A549 (cell line): ENCODE measurements at regions not wholly inside any gene's neighbourhood (a gene's known extent, or its start where the extent isn't known, plus 50 kb on each side); places are given as distances from the start of the nearest gene placed in this dataset.

Experiments
- ATAC-seq, 2 experiments: fragments of 200-7000 bp in 1 of 2; fragments of >200 bp in 1 of 2; cut with Nextera tagmentation in 1 of 2; cut with Tn5 transposase in 1 of 2; 3 replicates each; pipeline versions ENCODE4 v1.8.0 to v1.9.1; 2018 to 2020; ENCODE audit warnings: mild to moderate bottlenecking in 1 of 2, moderate library complexity in 1 of 2
- CTCF ChIA-PET: fragments of 300-600 bp; sonication (Branson Sonifier 250); formaldehyde crosslinking; extraction: SDS; loops from one replicate; lab custom pipeline; 2021; ENCODE audit warnings: antibody characterized with exemption, inconsistent platforms; lab: Yijun Ruan, JAX
- POLR2A ChIA-PET: fragments of 350-600 bp; formaldehyde crosslinking; extraction: SDS; loops from one replicate; lab custom pipeline; 2021; ENCODE audit warnings: antibody characterized with exemption, inconsistent platforms; lab: Yijun Ruan, JAX
- DNase-seq, 2 experiments: peaks; one replicate each; pipeline versions ENCODE4 v3.0.0 to v3.0.0-alpha.2; 2011 to 2016; ENCODE audit warnings: low read depth in 1 of 2, low spot score in 1 of 2
- FAIRE-seq: peaks from 2 replicates; lab custom pipeline; 2011; peaks lifted over from hg19 to GRCh38; lab: Jason Lieb, UNC
- H3K27ac ChIP-seq, 2 experiments: fragments of >200 bp; sonication (Bioruptor Twin); formaldehyde crosslinking; 3 replicates each; pipeline ENCODE4 v1.5.1; 2016 to 2017
- H3K4me1 ChIP-seq: fragments of >200 bp; sonication (Bioruptor Twin); formaldehyde crosslinking; 3 replicates; pipeline ENCODE4 v1.6.1; 2016
- H3K4me2 ChIP-seq: fragments of >200 bp; sonication (Bioruptor Twin); formaldehyde crosslinking; 3 replicates; pipeline ENCODE4 v1.6.1; 2016
- H3K4me3 ChIP-seq: fragments of >200 bp; sonication (Bioruptor Twin); formaldehyde crosslinking; 3 replicates; pipeline ENCODE4 v1.5.1; 2016
- H3K9me3 ChIP-seq: fragments of >200 bp; sonication (Bioruptor Twin); formaldehyde crosslinking; 3 replicates; pipeline ENCODE4 v1.6.1; 2016
- CEBPB ChIP-seq, 2 experiments: fragments of >200 bp in 1 of 2; sonication (Bioruptor Twin) in 1 of 2; formaldehyde crosslinking in 1 of 2; IDR thresholded peaks; 2 replicates each; pipeline ENCODE4 v1.6.1; 2012 to 2016
- EHF ChIP-seq: fragments of 250-450 bp; sonication (Bioruptor Pico); IDR thresholded peaks from 2 replicates; pipeline ENCODE4 v1.5.0; 2020; ENCODE audit warnings: mild to moderate bottlenecking
- ELK1 ChIP-seq: fragments of 150-350 bp; IDR thresholded peaks from 2 replicates; pipeline ENCODE4 v1.6.1; 2014; ENCODE audit warnings: low read depth, mild to moderate bottlenecking, low read length
- EP300 ChIP-seq, 2 experiments: fragments of >200 bp; sonication (Bioruptor Twin); formaldehyde crosslinking; IDR thresholded peaks; 2 replicates in 1 of 2; 3 replicates in 1 of 2; pipeline ENCODE4 v1.6.1; 2016 to 2017
- FOSL2 ChIP-seq, 2 experiments: fragments of 450-650 bp in 1 of 2; fragments of >200 bp in 1 of 2; sonication (Bioruptor Twin) in 1 of 2; formaldehyde crosslinking; IDR thresholded peaks; 2 replicates each; pipeline versions ENCODE4 v1.5.0 to v1.6.1; 2016 to 2020; ENCODE audit warnings: mild to moderate bottlenecking in 1 of 2, moderate library complexity in 1 of 2
- HDAC2 ChIP-seq: fragments of 200-600 bp; sonication (generic); IDR thresholded peaks from 2 replicates; pipeline ENCODE4 v1.6.1; 2016
- HES2 ChIP-seq: fragments of >200 bp; sonication (Bioruptor Twin); formaldehyde crosslinking; IDR thresholded peaks from 2 replicates; pipeline ENCODE4 v1.6.1; 2016
- HMGXB4 ChIP-seq: fragments of 250-450 bp; sonication (Bioruptor Pico); IDR thresholded peaks from 2 replicates; pipeline ENCODE4 v1.5.0; 2021; ENCODE audit warnings: mild to moderate bottlenecking, moderate library complexity, borderline replicate concordance
- KDM1A ChIP-seq: fragments of 200-600 bp; sonication (generic); IDR thresholded peaks from 2 replicates; pipeline ENCODE4 v1.6.1; 2016; ENCODE audit warnings: low read depth, mild to moderate bottlenecking
- MAX ChIP-seq: IDR thresholded peaks from 2 replicates; pipeline ENCODE4 v1.6.1; 2012
- MAZ ChIP-seq: fragments of 150-350 bp; IDR thresholded peaks from 2 replicates; pipeline ENCODE4 v1.6.1; 2014; ENCODE audit warnings: antibody characterized with exemption, low read depth, low read length, borderline replicate concordance
- NPAS2 ChIP-seq: fragments of 250-450 bp; sonication (Bioruptor Pico); IDR thresholded peaks from 2 replicates; pipeline ENCODE4 v1.8.0; 2022; ENCODE audit warnings: mild to moderate bottlenecking, moderate library complexity, borderline replicate concordance
- PBX3 ChIP-seq: IDR thresholded peaks from 2 replicates; pipeline ENCODE4 v1.6.1; 2012
- RAD21 ChIP-seq, 2 experiments: fragments of >200 bp in 1 of 2; sonication (Bioruptor Twin) in 1 of 2; formaldehyde crosslinking in 1 of 2; IDR thresholded peaks in 1 of 2; conservative IDR thresholded peaks in 1 of 2; 2 replicates in 1 of 2; 3 replicates in 1 of 2; pipeline ENCODE4 v1.6.1; 2012 to 2018; ENCODE audit warnings: inconsistent platforms in 1 of 2
- RFX5 ChIP-seq: fragments of 450-650 bp; IDR thresholded peaks from 2 replicates; pipeline ENCODE4 v1.7.1; 2014; ENCODE audit warnings: antibody characterized with exemption, mild to moderate bottlenecking, moderate library complexity
- SREBF2 ChIP-seq: fragments of 450-650 bp; IDR thresholded peaks from 2 replicates; pipeline ENCODE4 v1.6.1; 2014; ENCODE audit warnings: mild to moderate bottlenecking, moderate library complexity
- TFCP2L1 ChIP-seq: fragments of 250-450 bp; sonication (Bioruptor Pico); IDR thresholded peaks from 2 replicates; pipeline ENCODE4 v1.5.0; 2021; ENCODE audit warnings: mild to moderate bottlenecking
- TP53 ChIP-seq: fragments of 250-450 bp; sonication (Bioruptor Pico); IDR thresholded peaks from 2 replicates; pipeline ENCODE4 v1.5.0; 2021; ENCODE audit warnings: mild to moderate bottlenecking, moderate library complexity
- ZSCAN20 ChIP-seq: fragments of 250-450 bp; sonication (Bioruptor Pico); IDR thresholded peaks from 2 replicates; pipeline ENCODE4 v1.8.0; 2022; ENCODE audit warnings: mild to moderate bottlenecking, moderate library complexity
- WGBS: methylation state at CpG from one replicate; pipeline ENCODE4 v1.1.6; 2017; ENCODE audit errors: missing lambda C conversion rate; 5-methylcytosine and 5-hydroxymethylcytosine counted together

GRCh38 chr4:45883421-45883820, 240.4 kb downstream of the GABRG1 start (continued):
- no peak for TF ChIP-seq ELK1
- TF ChIP-seq HDAC2: no peak
- TF ChIP-seq TP53 (CRISPR knock-in tag): no peak
- TF ChIP-seq RAD21 (conservative IDR thresholded peaks at IDR 0.05 in 1 of 2, IDR thresholded peaks at IDR 0.05 in 1 of 2): no peak

- H3K4me3 ChIP-seq: no peak overlapping the region
- no peaks in the 10 kb centered on the region for H3K4me1 ChIP-seq
- H3K9me3 ChIP-seq: no peaks in the 10 kb centered on the region
- no peak overlapping the region for H3K27ac ChIP-seq
- DNase-seq: no peak
- ATAC-seq: no peak
- CTCF ChIA-PET: no interaction called here
- TF ChIP-seq MAZ (no peak), MAX (no peak), KDM1A (no peak), RAD21 (conservative IDR thresholded peaks at IDR 0.05 in 1 of 2, IDR thresholded peaks at IDR 0.05 in 1 of 2) (no peak), FOSL2 (IDR thresholded peaks at IDR 0.05) (no peak), FOSL2 (CRISPR knock-in tag; IDR thresholded peaks at IDR 0.05) (no peak), NPAS2 (CRISPR knock-in tag) (no peak), TFCP2L1 (CRISPR knock-in tag) (no peak), SREBF2 (no peak), RFX5 (no peak), HDAC2 (no peak), TP53 (CRISPR knock-in tag) (no peak), HMGXB4 (CRISPR knock-in tag) (no peak), HES2 (no peak), CEBPB (IDR thresholded peaks at IDR 0.05) (no peak), EP300 (IDR thresholded peaks at IDR 0.05) (no peak), ZSCAN20 (CRISPR knock-in tag) (no peak)
- POLR2A ChIA-PET: no interaction called here
- 19% methylated on average over 2 of the region's 2 CpGs for WGBS
- FAIRE-seq: no peak
- no peak overlapping the region for H3K4me2 ChIP-seq
These were observed 247.5 kb downstream of the GABRG1 start for GRCh38 chr4:45876235-45876890.

- 2% methylated on average over 3 of the region's 3 CpGs for WGBS
- no peak for TF ChIP-seq ZSCAN20 (CRISPR knock-in tag)
- no peak for TF ChIP-seq EP300 (IDR thresholded peaks at IDR 0.05)
- TF ChIP-seq PBX3: no peak
- no peak for TF ChIP-seq EHF
- H3K9me3 ChIP-seq: no peaks in the 10 kb centered on the region
- no peak for DNase-seq
- CTCF ChIA-PET: no interaction called here
- FAIRE-seq: no peak
- H3K4me3 ChIP-seq: no peak overlapping the region
- POLR2A ChIA-PET: no interaction called here
- no peak for ATAC-seq
- H3K27ac ChIP-seq: no peak overlapping the region
- H3K4me2 ChIP-seq: no peak overlapping the region
- no peaks in the 10 kb centered on the region for H3K4me1 ChIP-seq
These were observed 254.7 kb downstream of the GABRG1 start for GRCh38 chr4:45869184-45869583.
